ENCODE measurements at regions not wholly inside any gene's neighbourhood (a gene's known extent, or its start where the extent isn't known, plus 50 kb on each side); places are given as distances from the start of the nearest gene placed in this dataset.
A peak's percentile ranks its signal among the peaks of the same experiment; 100 is the strongest.

DNA sequence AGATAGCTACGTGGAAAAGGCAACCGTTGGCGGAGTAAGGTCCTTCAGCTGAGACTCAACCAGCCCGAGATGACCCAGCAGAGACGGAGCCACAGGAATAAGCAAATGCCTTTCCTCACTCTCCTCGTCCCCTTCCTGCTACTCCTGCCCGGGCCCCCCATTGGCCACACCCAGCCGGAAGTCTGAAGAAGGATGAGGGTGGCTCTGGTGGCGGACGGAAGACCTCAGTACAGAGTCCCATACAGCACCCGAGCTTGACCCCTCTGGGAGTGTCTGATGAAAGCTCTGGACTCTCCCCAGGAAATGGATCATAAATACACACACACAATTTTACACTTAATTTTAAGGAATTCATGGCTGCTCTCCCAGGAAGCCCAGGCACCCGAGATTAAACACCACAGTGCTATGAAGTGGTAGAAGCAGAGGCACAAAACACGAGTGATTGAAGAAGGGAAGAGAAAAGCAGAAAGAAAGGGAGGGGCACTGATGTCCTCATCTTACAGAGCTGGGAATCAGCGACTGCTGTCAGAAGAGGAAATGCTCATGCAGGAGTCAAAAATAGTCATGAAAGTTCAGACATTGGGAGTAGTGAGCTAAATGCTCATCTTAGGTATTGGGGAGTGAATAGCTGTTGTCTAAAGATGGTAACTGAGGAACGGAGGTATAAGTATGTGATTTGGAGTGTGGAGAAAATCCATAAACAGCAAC lies 125.6 kb downstream of the BANF2 start (continued):
- TF ChIP-seq SOX13 (IDR thresholded peaks at IDR 0.05), result no peak
- no peak for TF ChIP-seq SOX13 (CRISPR knock-in tag; conservative IDR thresholded peaks at IDR 0.05 in 1 of 2, IDR thresholded peaks at IDR 0.05 in 1 of 2)
- no peak for TF ChIP-seq ZNF180 (CRISPR knock-in tag; IDR thresholded peaks at IDR 0.05; ENCODE audit: borderline replicate concordance, low read depth)
- TF ChIP-seq ZNF33B (CRISPR knock-in tag; IDR thresholded peaks at IDR 0.05), result no peak
- TF ChIP-seq THYN1 (CRISPR knock-in tag; IDR thresholded peaks at IDR 0.05; ENCODE audit: borderline replicate concordance, low read depth), result no peak
- TF ChIP-seq EP300 (IDR thresholded peaks at IDR 0.05; ENCODE audit: low read depth in 2 of 2, low read length in 2 of 2), result peak in 1 of 2 experiments; percentile 34; a peak in 1 of 4 replicates
- no peak for TF ChIP-seq EP300 (CRISPR knock-in tag; IDR thresholded peaks at IDR 0.05; ENCODE audit: borderline replicate concordance)
- TF ChIP-seq, protein P1, sequence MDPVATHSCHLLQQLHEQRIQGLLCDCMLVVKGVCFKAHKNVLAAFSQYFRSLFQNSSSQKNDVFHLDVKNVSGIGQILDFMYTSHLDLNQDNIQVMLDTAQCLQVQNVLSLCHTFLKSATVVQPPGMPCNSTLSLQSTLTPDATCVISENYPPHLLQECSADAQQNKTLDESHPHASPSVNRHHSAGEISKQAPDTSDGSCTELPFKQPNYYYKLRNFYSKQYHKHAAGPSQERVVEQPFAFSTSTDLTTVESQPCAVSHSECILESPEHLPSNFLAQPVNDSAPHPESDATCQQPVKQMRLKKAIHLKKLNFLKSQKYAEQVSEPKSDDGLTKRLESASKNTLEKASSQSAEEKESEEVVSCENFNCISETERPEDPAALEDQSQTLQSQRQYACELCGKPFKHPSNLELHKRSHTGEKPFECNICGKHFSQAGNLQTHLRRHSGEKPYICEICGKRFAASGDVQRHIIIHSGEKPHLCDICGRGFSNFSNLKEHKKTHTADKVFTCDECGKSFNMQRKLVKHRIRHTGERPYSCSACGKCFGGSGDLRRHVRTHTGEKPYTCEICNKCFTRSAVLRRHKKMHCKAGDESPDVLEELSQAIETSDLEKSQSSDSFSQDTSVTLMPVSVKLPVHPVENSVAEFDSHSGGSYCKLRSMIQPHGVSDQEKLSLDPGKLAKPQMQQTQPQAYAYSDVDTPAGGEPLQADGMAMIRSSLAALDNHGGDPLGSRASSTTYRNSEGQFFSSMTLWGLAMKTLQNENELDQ (CRISPR knock-in tag; IDR thresholded peaks at IDR 0.05; ENCODE audit: borderline replicate concordance), result no peak
- TF ChIP-seq, protein P2, sequence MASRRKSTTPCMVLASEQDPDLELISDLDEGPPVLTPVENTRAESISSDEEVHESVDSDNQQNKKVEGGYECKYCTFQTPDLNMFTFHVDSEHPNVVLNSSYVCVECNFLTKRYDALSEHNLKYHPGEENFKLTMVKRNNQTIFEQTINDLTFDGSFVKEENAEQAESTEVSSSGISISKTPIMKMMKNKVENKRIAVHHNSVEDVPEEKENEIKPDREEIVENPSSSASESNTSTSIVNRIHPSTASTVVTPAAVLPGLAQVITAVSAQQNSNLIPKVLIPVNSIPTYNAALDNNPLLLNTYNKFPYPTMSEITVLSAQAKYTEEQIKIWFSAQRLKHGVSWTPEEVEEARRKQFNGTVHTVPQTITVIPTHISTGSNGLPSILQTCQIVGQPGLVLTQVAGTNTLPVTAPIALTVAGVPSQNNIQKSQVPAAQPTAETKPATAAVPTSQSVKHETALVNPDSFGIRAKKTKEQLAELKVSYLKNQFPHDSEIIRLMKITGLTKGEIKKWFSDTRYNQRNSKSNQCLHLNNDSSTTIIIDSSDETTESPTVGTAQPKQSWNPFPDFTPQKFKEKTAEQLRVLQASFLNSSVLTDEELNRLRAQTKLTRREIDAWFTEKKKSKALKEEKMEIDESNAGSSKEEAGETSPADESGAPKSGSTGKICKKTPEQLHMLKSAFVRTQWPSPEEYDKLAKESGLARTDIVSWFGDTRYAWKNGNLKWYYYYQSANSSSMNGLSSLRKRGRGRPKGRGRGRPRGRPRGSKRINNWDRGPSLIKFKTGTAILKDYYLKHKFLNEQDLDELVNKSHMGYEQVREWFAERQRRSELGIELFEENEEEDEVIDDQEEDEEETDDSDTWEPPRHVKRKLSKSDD (CRISPR knock-in tag; IDR thresholded peaks at IDR 0.05; ENCODE audit: low read depth), result no peak
- no peak for TF ChIP-seq ZNF317 (CRISPR knock-in tag; IDR thresholded peaks at IDR 0.05)
- TF ChIP-seq ZNF850 (CRISPR knock-in tag; conservative IDR thresholded peaks at IDR 0.05), result no peak
- no peak for TF ChIP-seq LCORL (IDR thresholded peaks at IDR 0.05)
- TF ChIP-seq LCORL (CRISPR knock-in tag; IDR thresholded peaks at IDR 0.05), result 0 out of 2 replicates have a peak, but pooled peaks have one; percentile 37
- TF ChIP-seq, protein P3, sequence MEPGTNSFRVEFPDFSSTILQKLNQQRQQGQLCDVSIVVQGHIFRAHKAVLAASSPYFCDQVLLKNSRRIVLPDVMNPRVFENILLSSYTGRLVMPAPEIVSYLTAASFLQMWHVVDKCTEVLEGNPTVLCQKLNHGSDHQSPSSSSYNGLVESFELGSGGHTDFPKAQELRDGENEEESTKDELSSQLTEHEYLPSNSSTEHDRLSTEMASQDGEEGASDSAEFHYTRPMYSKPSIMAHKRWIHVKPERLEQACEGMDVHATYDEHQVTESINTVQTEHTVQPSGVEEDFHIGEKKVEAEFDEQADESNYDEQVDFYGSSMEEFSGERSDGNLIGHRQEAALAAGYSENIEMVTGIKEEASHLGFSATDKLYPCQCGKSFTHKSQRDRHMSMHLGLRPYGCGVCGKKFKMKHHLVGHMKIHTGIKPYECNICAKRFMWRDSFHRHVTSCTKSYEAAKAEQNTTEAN (CRISPR knock-in tag; conservative IDR thresholded peaks at IDR 0.05), result 0 out of 2 replicates have a peak, but pooled peaks have one; percentile 39
- TF ChIP-seq IRX3 (CRISPR knock-in tag; IDR thresholded peaks at IDR 0.05; ENCODE audit: borderline replicate concordance, low read depth), result no peak
- no peak for TF ChIP-seq FOXP1 (IDR thresholded peaks at IDR 0.05)
- no peak for TF ChIP-seq FOXP1 (CRISPR knock-in tag; IDR thresholded peaks at IDR 0.05)
- peak; percentile 23; the same call in 1 of the 2 replicates for TF ChIP-seq NR2F6 (IDR thresholded peaks at IDR 0.05)
- peak; percentile 7; the same call in 1 of the 2 replicates for TF ChIP-seq NR2F6 (CRISPR knock-in tag; IDR thresholded peaks at IDR 0.05)
- TF ChIP-seq KLF6 (CRISPR knock-in tag; IDR thresholded peaks at IDR 0.05), result 0 out of 2 replicates have a peak, but pooled peaks have one; percentile 19
- TF ChIP-seq HNRNPH1 (optimal IDR thresholded peaks at IDR 0.05; ENCODE audit: low read depth, low read length), result no peak
- no peak for TF ChIP-seq ZNF749 (CRISPR knock-in tag; IDR thresholded peaks at IDR 0.05; ENCODE audit: borderline replicate concordance)
- TF ChIP-seq RFX5 (IDR thresholded peaks at IDR 0.05; ENCODE audit: low read depth, low read length), result no peak
- peak; percentile 75; the same call in 1 of the 2 replicates for TF ChIP-seq ZBTB7B (CRISPR knock-in tag; IDR thresholded peaks at IDR 0.05)
- TF ChIP-seq RARA (CRISPR knock-in tag; IDR thresholded peaks at IDR 0.05), result peak; percentile 82

Measured in HepG2 (cell line).